Natural killer cell (primary cell): ENCODE measurements at regions not wholly inside any gene's neighbourhood (a gene's known extent, or its start where the extent isn't known, plus 50 kb on each side); places are given as distances from the start of the nearest gene placed in this dataset.

ENCODE experiments used
- ATAC-seq, 3 donors: fragments of 150-1000 bp in 2 of 3; fragments of 200-7000 bp in 1 of 3; cut with Tn5 transposase; 1 replicate in 1 of 3; 2 replicates in 2 of 3; pipeline ENCODE4 v1.10.0; 2021; ENCODE audit warnings: mild to moderate bottlenecking in 2 of 3, moderate library complexity in 2 of 3
- DNase-seq, 2 donors: peaks; one replicate each; pipeline versions ENCODE4 v3.0.0 to v3.0.0-alpha.2; 2013 to 2021; ENCODE audit warnings: mixed read lengths in 1 of 2
- H3K27ac ChIP-seq: one replicate; pipeline ENCODE4 v1.5.1; 2013; ENCODE audit warnings: mild to moderate bottlenecking, low read length
- H3K27me3 ChIP-seq: one replicate; pipeline ENCODE4 v1.6.1; 2013; ENCODE audit warnings: low read length; ENCODE audit not compliant: control insufficient read depth, insufficient read depth
- H3K36me3 ChIP-seq: one replicate; pipeline ENCODE4 v1.6.1; 2013; ENCODE audit warnings: low read length; ENCODE audit not compliant: control insufficient read depth, insufficient read depth
- H3K4me1 ChIP-seq: one replicate; pipeline ENCODE4 v1.6.1; 2013; ENCODE audit warnings: low read length; ENCODE audit not compliant: control insufficient read depth, insufficient read depth
- H3K4me3 ChIP-seq: one replicate; pipeline ENCODE4 v1.5.1; 2013; ENCODE audit warnings: low read length
- H3K9me3 ChIP-seq: one replicate; pipeline ENCODE4 v1.6.1; 2013; ENCODE audit warnings: low read length; ENCODE audit not compliant: control insufficient read depth, insufficient read depth
- H3K27ac Mint-ChIP-seq, 2 donors: one replicate each; pipeline ENCODE4 v1.8.0; 2022; ENCODE audit warnings: mild to moderate bottlenecking in 2 of 2, mixed read lengths in 2 of 2, moderate library complexity in 1 of 2
- H3K27me3 Mint-ChIP-seq, 2 donors: one replicate each; pipeline ENCODE4 v1.8.0; 2022; ENCODE audit warnings: low read depth in 2 of 2, mixed read lengths in 2 of 2
- H3K36me3 Mint-ChIP-seq: one replicate; pipeline ENCODE4 v1.8.0; 2022; ENCODE audit warnings: mixed read lengths
- H3K4me1 Mint-ChIP-seq, 2 donors: one replicate each; pipeline ENCODE4 v1.8.0; 2022; ENCODE audit warnings: mixed read lengths in 2 of 2
- H3K4me3 Mint-ChIP-seq: one replicate; pipeline ENCODE4 v1.8.0; 2022; ENCODE audit warnings: mild to moderate bottlenecking, moderate library complexity, mixed read lengths
- H3K9me3 Mint-ChIP-seq, 2 donors: one replicate each; pipeline ENCODE4 v1.8.0; 2022; ENCODE audit warnings: mixed read lengths in 2 of 2
- CTCF ChIP-seq: fragments of 200-600 bp; IDR thresholded peaks from one replicate; pipeline ENCODE4 v1.8.0; 2022; ENCODE audit warnings: antibody characterized with exemption
- intact Hi-C: fragments of 100-400 bp; cut with micrococcal nuclease; formaldehyde crosslinking; loops from one replicate; pipeline ENCODE4 v1.14.2; 2022

- intact Hi-C loops, result no loop called here
- Histone ChIP-seq H3K27ac (no peak overlapping the region), H3K4me1 (no peaks in the 10 kb centered on the region), H3K4me3 (no peak overlapping the region), H3K36me3 (no peaks in the 10 kb centered on the region), H3K27me3 (no peaks in the 10 kb centered on the region), H3K9me3 (no peaks in the 10 kb centered on the region)
- no peaks in the 10 kb centered on the region for H3K27me3 Mint-ChIP-seq
- TF ChIP-seq CTCF, result no peak
- peaks cover 8 to 29% of the 10 kb centered on the region in 2 donors for H3K9me3 Mint-ChIP-seq
- no peaks in the 10 kb centered on the region for H3K4me1 Mint-ChIP-seq
- H3K36me3 Mint-ChIP-seq, result no peaks in the 10 kb centered on the region
- DNase-seq, result no peak
- no peak overlapping the region for H3K4me3 Mint-ChIP-seq
- no peak overlapping the region for H3K27ac Mint-ChIP-seq
- no peak for ATAC-seq
Observed at GRCh38 chr5:44441460-44441859, 52.2 kb upstream of the FGF10 start.

- no peaks in the 10 kb centered on the region for H3K27me3 Mint-ChIP-seq
- intact Hi-C loops, result no loop called here
- H3K27me3 ChIP-seq, result no peaks in the 10 kb centered on the region
- no peak overlapping the region for H3K27ac Mint-ChIP-seq
- H3K4me3 Mint-ChIP-seq, result no peak overlapping the region
- no peaks in the 10 kb centered on the region for H3K36me3 ChIP-seq
- DNase-seq (no peak), ATAC-seq (no peak)
- H3K4me1 Mint-ChIP-seq, result no peaks in the 10 kb centered on the region
- no peak overlapping the region for H3K27ac ChIP-seq
- no peaks in the 10 kb centered on the region for H3K36me3 Mint-ChIP-seq
- peaks cover 7 to 26% of the 10 kb centered on the region in 2 donors for H3K9me3 Mint-ChIP-seq
- H3K4me3 ChIP-seq, result no peak overlapping the region
- no peaks in the 10 kb centered on the region for H3K4me1 ChIP-seq
- no peaks in the 10 kb centered on the region for H3K9me3 ChIP-seq
- TF ChIP-seq CTCF, result no peak
Observed at GRCh38 chr5:44440186-44440585, 51.0 kb upstream of the FGF10 start.
